NCI-H2029 (cell line): ENCODE measurements at regions not wholly inside any gene's neighbourhood (a gene's known extent, or its start where the extent isn't known, plus 50 kb on each side); places are given as distances from the start of the nearest gene placed in this dataset.
"Not testable (repeated sequence)": the region's sequence is repeated elsewhere in the genome, so short reads cannot be mapped to it uniquely, and the experiment has no call there.

Experiments used
- DNase-seq: peaks from one replicate; lab custom pipeline; 2025; lab: John Stamatoyannopoulos, UW

DNA sequence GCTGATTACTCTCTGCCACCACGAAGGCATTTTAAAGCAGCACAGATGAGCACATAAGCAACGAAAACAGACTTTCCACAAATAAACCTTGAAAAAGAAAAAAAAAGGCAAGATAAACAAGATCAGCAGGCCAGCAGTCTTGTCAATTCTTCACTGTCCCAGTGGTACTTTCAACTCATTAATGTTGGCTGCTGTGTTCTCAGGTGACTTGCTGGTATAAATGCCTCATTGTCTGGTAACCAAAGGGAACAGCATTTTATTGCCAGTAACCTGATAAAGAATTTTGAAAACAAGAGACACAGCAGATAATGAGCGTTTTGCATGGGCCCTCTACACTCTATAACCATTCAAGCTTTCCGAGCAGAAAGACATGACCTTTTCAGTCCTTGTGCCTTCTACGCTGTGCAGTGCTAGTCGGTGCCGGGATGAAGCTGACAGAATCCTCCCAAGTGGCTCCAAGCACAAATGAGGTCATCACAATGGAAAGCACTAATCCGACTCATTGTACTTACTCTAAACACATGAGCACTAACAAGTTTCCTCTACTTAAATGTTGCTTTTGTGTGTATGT, 242.9 kb upstream of the FRG1 start:
- DNase-seq = not testable (repeated sequence)

DNA sequence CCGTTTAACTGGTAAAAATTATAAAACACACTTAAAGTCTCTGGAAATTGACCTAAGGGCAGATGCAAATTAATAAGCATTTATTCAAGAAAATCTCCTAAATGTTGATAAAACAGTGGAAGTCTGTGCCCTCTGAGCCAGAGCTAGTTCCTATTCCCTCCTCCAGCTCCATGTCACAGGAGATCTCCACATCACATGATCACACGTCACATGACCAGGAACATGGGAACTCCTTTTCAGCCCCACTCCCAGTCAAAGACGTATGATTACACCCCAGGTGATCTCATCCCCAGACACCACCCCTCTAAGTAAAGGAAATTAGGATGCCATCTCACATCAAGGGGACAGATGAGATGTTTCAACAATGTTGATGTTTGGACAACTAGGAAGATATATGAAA, 237.7 kb upstream of the FRG1 start:
- not testable (repeated sequence) for DNase-seq

DNA sequence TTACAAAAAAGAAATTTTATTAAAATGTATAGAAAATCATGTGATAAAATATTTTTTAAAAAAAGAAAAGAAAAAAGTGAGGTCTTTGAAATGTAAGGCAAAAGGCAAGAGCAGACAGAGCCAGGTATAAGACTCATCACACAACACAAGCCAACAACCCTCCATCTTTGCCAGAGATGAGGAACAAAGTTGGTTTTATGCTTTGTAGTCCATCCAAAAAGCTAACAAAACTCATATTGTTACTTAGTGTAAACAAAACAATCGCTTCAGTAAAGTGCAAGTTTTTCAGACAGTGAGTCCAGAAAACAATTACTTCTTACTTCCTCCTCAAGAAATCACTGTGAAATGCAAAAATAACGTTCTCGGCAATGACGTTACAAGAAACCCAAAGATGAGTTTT, 233.9 kb upstream of the FRG1 start:
- not testable (repeated sequence) for DNase-seq

DNA sequence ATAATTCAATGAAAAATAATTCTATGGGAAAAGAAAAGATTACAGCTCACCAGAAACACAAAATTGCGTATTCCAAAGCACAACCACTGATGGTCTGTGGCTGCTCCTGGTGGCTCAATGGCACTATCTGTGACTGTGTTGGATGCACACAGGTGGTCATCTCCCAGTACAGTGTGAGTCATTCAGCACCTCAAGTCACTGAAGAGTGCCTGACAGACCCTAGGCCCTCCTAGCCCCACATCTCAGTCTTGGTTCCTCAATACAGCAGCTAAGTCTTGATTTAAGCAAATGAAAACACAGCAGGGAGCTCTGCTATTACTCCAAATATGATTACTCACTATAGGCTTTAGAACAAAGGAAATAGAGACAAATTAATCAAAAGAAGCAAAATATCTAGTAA, 233.4 kb upstream of the FRG1 start:
- DNase-seq = not testable (repeated sequence)

DNA sequence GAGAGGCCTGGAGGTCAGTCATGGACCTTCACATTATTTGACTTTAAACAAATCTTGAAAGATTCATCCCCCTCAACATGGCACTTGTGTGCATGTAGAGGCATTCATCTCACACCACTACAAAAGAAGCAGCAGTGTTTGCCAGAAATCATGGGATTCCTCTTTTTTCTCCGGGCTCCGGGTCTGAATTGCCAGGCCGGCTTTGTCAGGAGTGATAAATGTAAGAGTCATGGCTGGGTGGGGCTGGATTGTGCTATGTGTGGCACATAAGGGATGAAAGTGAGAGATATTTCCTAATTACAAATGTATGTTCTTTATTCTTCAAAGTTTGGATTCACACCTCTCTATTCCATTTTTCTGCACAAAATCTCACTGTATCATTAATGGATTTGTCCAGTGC, 228.7 kb upstream of the FRG1 start:
- DNase-seq = not testable (repeated sequence)

DNA sequence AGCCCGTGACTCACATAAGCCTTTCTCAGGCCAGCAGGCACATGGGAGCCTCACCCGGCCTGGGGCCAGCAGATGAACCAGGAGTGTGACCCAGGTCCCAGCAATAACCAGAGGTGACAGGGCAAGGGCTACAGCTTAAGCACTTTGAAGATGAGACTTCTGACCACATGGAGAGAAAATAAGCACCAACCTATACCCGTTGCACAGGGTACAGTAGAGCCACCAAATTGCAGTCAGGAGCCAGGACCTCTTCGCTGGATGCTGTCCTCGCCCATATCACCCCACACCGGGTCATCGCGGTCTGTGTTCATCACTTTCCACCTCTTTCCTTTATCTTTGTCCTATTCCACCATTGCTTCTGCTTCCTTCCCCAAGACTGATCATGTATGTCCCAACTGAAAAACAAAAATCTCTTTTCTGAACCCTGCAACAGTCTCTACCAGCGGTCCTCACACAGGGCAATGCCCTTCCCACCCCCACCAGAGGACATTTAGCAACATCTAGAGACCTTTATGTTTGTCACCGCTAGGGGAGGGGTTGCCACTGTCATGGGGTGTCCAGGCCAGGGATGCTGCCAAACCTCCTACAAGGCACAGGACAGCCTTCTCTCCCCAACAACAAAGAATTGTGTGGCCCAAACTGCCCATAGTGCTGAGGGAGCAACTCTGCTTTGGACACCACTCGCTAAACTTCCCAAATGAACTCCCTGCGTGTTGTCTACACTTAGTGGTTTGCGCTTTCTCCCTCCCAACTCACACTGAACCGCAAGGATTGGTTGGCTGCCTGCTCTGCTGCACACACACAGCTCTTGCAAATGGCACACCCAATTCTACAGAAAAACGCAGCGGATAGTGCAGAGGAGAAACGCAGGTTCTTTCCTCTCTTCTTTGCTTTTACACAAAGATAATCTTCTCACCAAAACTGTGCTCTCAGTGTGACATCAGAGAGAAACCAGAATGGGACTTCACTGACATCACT, 219.4 kb upstream of the FRG1 start:
- not testable (repeated sequence) for DNase-seq

DNA sequence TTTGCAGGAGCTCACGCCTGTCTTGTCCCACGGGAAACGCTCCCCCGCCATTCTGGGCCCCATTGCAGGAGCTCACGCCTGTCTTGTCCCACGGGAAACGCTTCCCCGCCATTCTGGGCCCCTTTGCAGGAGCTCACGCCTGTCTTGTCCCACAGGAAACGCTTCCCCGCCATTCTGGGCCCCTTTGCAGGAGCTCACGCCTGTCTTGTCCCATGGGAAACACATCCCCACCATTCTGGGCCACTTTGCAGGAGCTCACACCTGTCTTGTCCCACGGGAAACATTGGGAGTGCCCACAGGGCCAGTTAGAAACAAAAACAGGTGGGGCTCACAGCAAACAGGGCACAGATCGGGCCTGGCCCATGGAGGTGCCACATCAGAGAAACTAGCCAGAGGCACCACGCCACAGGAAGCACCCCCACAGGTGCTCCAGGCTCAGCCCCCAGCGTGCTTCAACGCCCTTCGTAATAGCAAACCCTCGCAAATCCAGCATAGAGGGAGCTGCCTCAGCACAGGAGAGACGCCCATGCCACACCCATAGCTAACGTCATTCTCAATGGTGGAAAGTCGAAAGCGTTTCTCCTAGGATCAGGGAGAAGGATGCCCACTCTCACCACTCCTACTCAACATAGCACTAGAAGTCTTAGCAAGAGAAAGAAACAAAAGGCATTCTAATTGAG, 218.2 kb upstream of the FRG1 start:
- DNase-seq = peak; percentile 48

DNA sequence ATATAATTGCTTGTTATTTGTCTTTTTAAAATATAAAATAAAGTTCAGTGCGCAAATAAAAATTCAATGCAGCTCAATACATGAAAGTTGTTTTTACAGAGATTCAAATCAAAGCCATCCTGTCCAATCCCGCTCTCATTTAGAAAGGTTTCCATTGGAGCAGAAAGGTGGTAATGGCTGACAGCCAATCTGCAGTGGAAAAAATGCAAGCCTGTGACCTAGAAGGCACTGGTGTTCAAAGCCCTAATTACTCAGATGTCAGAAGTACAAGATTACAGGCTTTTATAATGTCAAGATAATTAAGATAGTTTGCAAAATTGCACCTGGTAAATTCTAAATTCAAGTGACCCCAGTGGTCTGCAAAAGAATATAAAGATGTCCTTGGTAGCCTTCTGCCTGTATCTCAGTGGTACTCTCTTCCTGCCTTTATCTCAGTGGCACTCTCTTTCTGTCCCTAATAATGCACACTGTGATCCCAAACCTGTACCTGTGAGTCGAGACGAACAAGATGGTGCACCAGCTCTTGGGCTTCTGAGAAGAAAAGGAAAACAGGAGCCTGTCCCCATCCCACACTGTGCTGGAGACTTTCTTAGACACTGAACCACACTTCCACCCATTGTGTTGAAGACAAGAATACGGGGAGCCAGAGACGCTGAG, 212.6 kb upstream of the FRG1 start:
- DNase-seq = not testable (repeated sequence)

DNA sequence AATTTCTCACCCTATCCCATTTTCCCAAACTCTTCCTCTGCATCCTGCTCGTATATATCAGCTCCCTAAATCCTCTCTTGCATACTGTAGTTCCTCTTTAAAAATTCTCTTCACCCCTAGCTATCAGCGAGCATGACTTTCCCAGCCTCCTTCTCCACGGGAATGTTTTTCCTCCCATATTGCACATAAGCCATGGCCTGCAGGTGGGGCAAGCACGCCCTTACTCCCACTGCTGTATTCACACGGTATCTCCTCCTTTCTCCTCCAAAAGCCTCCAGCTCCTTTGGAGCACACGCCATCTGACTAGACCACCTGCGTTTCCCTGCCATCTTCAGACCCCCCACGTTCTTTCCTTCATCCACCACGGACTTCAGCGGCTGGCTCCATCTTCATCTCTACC, 208.7 kb upstream of the FRG1 start:
- DNase-seq = not testable (repeated sequence)

DNA sequence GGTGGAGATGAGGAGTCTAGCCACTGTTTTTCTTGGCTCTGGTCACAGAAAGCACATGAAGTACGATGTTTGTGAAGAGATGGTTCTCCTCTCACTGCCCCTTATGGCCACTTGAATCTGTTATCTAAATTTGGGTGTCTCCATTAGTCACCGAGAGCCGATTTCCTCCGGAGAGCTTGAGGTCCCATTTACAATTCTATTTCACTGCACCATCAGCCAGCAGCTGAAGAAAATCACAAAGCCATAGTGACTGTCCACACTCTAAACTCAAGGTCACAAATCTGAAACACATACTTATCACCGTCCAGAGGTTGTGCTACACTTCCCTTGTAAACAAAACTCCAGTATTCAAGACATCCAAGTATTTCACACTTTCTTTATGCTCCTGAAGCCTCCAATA, 207.2 kb upstream of the FRG1 start:
- DNase-seq = not testable (repeated sequence)

DNA sequence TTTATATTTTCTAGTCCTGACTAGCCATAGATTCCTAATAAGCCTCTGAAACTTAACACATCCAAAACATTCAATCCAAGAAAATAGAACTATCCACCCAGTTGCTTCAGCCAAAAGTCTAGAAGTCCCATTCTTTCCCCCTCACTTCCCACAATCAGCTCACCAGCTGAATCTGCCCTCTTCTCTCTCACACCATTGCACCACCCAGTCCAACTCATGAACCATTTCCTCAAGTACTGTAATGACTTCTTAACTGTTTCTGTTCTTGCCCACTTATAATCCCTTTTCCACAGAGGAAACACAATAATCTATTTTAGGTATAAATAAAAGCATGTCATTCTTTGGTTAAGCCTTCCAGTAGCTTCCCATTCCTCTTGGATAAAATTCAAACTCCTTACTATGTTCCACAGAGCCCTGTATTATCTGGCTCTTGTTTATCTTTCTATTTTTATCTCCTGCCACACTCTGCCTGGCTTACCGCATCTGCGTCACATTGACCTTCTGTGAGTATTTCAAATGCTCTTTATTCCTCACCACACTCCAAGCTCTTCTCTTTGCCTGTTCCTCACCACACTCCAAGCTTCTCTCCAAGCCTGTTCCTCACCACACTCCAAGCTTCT, 205.9 kb upstream of the FRG1 start:
- not testable (repeated sequence) for DNase-seq

DNA sequence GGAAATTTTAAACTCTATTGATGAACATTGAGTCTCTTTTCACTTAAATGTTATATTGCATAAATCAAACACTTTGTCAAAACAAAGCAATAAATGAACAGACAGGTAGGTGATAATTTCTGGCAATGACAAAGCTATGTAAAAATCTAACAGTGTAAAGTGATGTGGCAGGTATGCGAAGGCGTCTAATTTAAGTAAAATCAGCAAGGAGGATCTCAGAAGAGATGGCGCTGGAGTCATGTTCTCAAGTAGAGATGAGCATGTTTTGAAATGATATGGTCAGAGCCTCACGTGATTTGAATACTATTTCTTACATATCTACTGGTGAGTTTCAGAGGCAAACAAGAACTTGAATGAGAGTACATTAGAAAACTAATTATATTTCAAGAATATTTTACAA, 204.0 kb upstream of the FRG1 start:
- DNase-seq = not testable (repeated sequence)

DNA sequence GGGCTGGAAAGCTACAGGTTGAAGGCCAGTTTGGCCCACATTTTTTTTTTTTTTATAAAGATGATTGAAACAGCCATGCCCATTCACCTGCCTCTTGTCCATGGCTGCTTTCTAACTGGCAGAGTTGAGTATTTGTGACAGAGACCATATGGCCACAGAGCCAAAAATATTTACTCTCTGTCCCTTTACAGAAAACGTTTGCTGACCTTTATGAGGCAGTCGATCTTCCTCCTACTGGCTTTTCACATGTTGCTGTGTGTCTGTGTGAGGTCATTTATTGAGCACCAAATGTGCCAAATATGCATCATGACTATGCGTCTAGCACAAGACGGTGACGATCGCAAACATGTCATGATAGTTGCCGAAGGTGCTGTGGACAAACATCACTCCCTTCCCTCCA, 200.6 kb upstream of the FRG1 start:
- not testable (repeated sequence) for DNase-seq

DNA sequence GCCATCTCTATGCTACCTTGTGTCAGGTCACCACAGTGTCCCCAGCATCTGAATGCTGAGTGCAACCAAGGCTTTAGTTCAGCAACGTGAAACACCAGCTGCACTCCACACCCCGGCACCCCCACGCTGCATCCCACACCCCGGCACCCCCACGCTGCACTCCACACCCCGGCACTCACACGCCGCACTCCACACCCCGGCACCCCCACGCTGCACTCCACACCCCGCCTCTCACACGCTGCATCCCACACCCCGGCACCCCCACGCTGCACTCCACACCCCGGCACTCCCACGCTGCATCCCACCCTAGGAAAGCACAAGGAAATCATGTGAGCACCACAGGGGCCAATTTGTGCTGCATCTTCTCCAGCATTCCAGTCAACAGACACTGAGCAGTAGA, 199.8 kb upstream of the FRG1 start:
- no peak for DNase-seq

DNA sequence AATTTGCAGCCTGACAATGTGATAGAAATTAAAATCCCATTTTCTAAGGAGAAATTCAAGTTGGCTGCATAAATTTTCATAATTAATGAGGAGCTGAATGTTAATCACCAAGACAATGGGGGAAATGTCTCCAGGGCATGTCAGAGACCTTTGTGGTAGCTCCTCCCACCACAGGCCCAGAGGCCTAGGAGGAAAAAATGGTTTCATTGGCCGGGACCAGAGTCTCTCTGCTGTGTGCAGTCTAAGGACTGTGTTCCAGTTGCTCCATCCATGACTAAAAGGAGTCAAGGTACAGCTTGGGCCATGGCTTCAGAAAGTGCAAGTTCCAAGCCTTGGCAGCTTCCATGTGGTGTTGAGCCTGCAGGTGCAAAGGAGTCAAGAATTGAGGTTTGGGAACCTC, 187.6 kb upstream of the FRG1 start:
- DNase-seq = not testable (repeated sequence)

DNA sequence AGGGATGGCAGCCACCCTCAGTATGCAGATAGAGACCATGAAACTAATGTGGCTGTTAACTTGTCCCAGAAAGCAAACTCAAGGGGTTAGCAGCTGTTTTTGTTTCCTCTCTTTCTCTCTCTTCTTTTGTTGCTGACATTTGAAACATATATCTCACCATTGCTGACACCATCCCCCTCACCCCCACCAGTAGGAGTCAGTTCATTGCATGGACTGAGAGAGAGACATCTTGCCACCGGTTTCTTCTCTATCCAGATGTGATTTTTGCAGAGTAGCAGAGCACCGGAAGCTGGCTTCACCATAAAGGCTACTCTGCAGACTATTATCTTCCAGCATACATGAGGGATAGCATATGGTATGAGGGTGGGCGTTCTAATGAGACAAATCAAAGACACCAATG, 177.1 kb upstream of the FRG1 start:
- DNase-seq = no peak

DNA sequence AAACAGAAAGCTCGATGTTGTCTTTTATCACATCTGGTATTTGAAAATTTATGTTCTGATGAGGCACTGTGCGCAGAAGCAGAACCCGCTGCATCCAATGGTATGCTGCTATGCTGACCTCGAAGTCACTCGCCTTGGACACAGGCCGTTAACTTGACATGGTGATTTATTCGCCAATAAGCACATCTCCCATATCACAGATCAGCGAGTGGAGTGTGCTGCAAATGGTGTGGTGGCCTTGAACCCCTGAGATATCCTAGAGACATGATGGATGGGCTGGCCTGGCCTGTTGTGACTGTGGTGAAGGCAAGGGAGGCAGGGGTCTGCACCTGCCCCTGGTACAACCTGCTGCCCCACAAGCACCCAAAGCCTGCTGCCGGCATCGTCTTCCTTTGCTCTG, 175.4 kb upstream of the FRG1 start:
- DNase-seq = no peak

DNA sequence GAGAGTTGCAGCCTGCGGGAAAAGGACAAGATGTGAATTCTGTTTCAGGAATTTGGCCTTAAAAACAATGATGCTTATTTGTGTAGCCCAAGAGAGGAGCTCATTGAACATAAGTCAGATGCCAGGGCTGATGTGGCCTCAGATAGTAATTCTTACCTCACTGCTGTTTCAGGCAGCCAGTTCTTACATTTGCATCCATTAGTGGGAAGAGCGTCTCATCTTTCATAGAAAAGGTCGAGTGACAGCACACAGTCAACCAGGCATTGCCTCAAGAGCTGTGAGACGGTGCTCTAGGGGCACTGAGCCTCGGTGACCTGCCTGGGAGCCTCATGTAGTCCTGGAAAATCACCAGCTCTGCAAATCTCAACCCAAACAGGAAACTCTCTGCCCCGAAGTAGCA, 174.9 kb upstream of the FRG1 start:
- DNase-seq = no peak

DNA sequence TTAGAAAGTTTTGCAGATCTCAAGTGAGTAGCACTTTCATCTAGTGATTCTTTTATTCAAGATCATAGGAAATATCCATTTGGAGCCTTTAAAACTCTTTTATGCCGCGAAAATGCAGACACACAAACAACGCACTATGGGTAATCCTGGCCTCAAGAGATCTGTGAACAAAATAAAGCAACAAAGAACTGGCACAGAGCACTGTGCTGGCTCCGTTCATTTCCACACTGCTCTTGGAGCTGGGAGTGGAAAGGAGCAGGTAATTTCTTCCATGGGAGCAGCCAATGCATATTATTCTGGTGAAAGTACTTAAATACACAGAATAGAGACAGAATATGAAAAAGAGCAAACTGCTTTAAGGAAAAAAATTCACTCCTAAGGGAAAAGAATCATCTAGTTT, 172.7 kb upstream of the FRG1 start:
- DNase-seq = no peak

DNA sequence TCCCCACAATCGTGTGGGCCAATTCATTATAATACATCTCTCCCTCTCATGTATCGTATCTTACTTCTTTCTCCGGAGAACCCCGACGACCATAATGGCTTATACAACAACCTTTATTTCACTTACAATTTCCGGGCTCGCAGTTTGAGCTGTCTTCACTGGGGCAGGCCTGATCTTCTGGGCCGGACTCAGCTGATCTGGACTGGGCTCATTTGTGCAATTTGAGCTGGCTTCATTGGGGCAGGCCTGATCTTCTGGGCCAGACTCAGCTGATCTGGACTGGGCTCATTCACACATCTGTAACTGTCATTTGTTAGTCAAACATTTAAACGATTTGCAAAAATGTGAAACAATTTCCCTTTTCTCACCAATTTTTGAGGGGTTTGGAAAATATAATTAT, 171.5 kb upstream of the FRG1 start:
- DNase-seq = no peak

DNA sequence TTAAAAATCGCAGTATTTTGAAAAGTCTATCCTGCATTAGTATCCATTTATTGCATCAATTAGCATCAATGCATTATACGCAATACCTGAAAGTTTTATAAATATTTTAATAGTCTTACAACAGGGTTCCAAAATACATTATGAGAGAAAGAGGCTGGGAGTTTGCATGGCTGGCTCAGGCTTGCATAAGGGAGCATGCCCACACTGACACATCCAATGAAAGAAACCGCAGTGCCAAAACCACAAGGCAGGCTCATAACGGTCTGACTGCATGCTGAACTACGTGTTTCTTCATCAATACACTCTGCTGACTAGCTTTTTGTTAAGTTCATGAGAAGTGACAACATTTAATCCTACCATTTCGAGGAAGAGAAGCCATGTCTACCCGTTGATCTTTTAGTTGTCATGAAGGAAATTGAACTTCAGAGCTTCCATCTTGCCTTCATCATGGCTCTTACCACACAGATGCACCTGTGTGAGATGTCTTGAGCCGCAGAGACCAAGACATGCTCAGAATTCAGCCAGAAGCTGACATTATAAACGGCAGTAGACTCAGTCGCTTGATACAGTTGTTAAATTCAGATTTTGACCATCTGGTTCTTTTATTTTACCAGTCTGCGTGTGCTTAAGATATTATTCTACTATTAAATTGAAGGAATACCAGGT, 168.8 kb upstream of the FRG1 start:
- no peak for DNase-seq
